ENCODE measurements at regions not wholly inside any gene's neighbourhood (a gene's known extent, or its start where the extent isn't known, plus 50 kb on each side); places are given as distances from the start of the nearest gene placed in this dataset.

DNA sequence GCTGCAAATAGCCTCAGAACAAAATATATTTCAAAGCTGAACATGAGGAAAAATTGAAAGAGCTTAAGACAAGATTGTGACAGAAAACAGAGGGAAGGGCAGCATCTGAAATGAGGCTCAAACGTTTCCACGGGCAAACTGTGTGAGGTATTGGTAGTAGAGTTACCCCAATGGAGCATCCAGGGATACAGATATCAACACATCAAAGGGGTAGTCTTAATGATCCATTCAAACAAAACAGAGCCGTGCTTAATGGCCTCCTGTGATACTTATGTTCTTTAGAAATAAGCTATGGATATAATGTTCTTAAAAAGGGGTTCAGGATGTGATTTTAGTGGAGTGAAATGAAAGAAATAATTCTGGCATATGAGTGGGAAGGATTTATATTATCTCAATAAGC is 430.3 kb upstream of the PDZRN3 start:
- H3K9me3 ChIP-seq (ENCODE audit: low read length): no peaks in the 10 kb centered on the region

DNA sequence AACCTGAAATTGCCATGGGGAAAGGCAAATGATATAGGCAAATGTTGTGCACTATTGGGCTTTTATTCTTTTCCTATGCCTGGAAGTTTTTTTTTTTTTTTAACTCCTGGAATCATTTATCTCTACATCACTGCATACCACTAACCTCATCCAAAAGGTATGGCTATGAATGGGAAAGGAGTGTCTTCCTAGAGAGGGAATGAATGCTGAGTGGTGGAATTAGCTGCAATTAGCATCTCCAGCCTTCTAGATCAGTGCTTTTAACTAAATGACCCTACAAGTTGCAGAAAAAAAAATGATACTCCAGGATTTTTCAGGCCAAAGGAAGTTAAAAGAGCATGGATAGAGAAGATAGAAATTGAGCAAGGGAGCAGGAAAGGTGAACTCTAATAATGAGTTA is 429.8 kb upstream of the PDZRN3 start:
- H3K4me1 ChIP-seq (ENCODE audit: insufficient read depth, low read length): peaks cover 6% of the 10 kb centered on the region
- no peaks in the 10 kb centered on the region for H3K36me3 ChIP-seq (ENCODE audit: insufficient read depth, low read length)
- H3K27me3 ChIP-seq (ENCODE audit: insufficient read depth, low read length): no peaks in the 10 kb centered on the region
- no peak overlapping the region for H2AFZ ChIP-seq (ENCODE audit: low read depth, low read length)
- no peaks in the 10 kb centered on the region for H3K9me3 ChIP-seq (ENCODE audit: low read length)
- H3K4me3 ChIP-seq (ENCODE audit: low read length): no peak overlapping the region

More for the DNA sequence above, 430.3 kb upstream of the PDZRN3 start:
- Histone ChIP-seq H2AFZ (ENCODE audit: low read depth, low read length) (no peak overlapping the region), H3K4me3 (ENCODE audit: low read length) (no peak overlapping the region), H3K4me1 (ENCODE audit: insufficient read depth, low read length) (peaks cover 6% of the 10 kb centered on the region), H3K27me3 (ENCODE audit: insufficient read depth, low read length) (no peaks in the 10 kb centered on the region), H3K36me3 (ENCODE audit: insufficient read depth, low read length) (no peaks in the 10 kb centered on the region)

DNA sequence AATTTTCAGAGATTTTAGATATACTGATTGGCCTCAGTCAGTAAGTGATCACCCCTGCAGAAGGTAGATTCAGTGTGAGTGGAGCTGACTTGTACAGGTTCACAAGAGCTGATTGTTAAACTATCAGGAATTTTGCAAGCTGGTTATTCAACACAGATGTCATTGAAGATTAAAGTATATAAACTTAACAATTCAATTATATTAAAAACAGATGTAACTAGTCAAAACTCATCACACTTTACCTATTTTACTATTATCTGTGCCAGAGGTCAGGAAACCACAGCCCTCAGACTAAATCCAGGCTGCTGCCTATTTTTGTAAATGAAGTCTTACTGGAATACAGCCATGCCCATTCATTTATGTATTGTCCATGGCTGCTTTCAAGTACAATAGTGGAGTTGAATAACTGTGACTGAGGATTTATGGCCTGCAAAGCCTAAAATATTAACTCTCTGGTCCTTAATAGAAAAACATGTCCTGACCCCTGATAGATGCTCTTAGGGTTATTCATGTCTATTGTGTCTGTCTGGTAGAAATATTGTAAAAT is 429.3 kb upstream of the PDZRN3 start:
- H2AFZ ChIP-seq (ENCODE audit: low read depth, low read length): no peak overlapping the region
- peaks cover 6% of the 10 kb centered on the region for H3K4me1 ChIP-seq (ENCODE audit: insufficient read depth, low read length)
- H3K9me3 ChIP-seq (ENCODE audit: low read length): no peaks in the 10 kb centered on the region
- H3K36me3 ChIP-seq (ENCODE audit: insufficient read depth, low read length): no peaks in the 10 kb centered on the region
- H3K4me3 ChIP-seq (ENCODE audit: low read length): no peak overlapping the region
- H3K27me3 ChIP-seq (ENCODE audit: insufficient read depth, low read length): no peaks in the 10 kb centered on the region

DNA sequence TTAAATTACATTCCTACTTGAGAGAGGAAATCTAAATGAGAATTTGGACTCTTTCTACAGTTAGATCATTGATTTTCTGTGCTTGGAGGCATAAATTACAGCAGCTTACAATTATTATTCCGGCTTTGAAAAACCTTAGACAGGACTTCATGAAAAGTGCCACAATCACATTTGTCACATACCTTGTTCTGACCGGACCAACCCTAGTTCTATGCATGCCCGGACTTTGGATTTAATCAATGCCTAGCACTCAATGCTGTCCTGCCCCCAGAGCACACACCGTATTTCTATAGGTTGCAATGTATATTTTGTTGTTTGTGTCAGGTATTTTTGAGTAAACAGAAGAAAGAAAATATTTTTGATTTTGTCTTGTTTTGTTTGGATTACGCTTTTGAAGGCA is 424.7 kb upstream of the PDZRN3 start:
- Histone ChIP-seq H3K9me3 (ENCODE audit: low read length) (no peaks in the 10 kb centered on the region), H2AFZ (ENCODE audit: low read depth, low read length) (no peak overlapping the region), H3K4me1 (ENCODE audit: insufficient read depth, low read length) (peaks cover 4% of the 10 kb centered on the region), H3K36me3 (ENCODE audit: insufficient read depth, low read length) (no peaks in the 10 kb centered on the region), H3K27me3 (ENCODE audit: insufficient read depth, low read length) (no peaks in the 10 kb centered on the region), H3K4me3 (ENCODE audit: low read length) (no peak overlapping the region)

DNA sequence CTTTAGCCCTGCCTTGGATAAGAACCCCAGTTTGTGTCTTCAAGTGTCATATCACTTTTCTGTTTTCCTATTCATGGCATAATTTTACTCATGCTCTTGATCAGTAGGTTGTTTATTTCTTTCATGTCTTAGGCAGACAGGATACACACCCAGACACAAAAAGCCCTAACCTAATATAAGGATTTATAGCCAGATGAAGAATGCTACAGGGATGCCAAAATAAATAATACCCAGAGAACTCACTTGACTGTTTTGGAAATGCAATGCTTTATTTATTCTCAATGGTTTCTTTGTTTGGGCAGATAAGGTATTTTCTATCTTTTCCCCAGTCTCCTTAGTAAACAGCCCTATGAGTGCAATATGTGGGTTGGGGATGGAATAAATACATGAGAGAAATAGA is 424.0 kb upstream of the PDZRN3 start:
- no peak overlapping the region for H3K4me3 ChIP-seq (ENCODE audit: low read length)
- no peaks in the 10 kb centered on the region for H3K36me3 ChIP-seq (ENCODE audit: insufficient read depth, low read length)
- H3K9me3 ChIP-seq (ENCODE audit: low read length): no peaks in the 10 kb centered on the region
- H2AFZ ChIP-seq (ENCODE audit: low read depth, low read length): no peak overlapping the region
- H3K4me1 ChIP-seq (ENCODE audit: insufficient read depth, low read length): no peaks in the 10 kb centered on the region
- no peaks in the 10 kb centered on the region for H3K27me3 ChIP-seq (ENCODE audit: insufficient read depth, low read length)

GRCh38 chr3:74045000-74045399 is 420.3 kb upstream of the PDZRN3 start:
- H3K4me1 ChIP-seq (ENCODE audit: insufficient read depth, low read length): no peaks in the 10 kb centered on the region
- H3K27me3 ChIP-seq (ENCODE audit: insufficient read depth, low read length): no peaks in the 10 kb centered on the region
- no peaks in the 10 kb centered on the region for H3K36me3 ChIP-seq (ENCODE audit: insufficient read depth, low read length)
- no peak overlapping the region for H2AFZ ChIP-seq (ENCODE audit: low read depth, low read length)
- no peaks in the 10 kb centered on the region for H3K9me3 ChIP-seq (ENCODE audit: low read length)
- H3K4me3 ChIP-seq (ENCODE audit: low read length): no peak overlapping the region

DNA sequence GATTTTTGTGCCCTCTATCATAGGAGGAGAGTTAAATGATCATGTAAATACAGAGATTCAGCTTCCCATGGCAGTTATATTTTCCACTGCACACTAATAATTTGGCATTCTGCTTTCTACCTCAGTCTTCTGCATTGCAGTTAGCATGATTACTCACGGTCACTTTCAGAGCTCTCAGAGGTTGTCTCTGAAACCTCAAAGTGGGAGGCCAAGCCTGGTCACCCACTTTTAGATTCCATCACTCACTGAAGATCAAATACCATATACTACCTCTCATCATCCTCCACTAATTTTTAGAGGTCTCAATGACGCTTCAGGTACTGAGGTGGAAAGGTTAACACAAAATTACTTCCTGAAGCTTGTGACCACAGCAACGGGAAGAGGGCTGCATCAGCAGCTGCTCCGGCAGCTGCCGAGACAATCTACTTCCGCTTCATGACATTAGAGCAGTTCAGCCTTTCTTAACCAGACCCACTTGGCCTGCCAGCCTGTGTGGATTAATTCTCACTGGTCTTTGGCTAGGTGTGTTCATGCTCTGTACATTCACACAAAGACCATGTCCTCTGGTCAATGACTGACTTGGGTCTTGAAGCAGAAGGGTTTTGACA is 416.4 kb upstream of the PDZRN3 start:
- H3K4me1 ChIP-seq (ENCODE audit: insufficient read depth, low read length): no peaks in the 10 kb centered on the region
- no peaks in the 10 kb centered on the region for H3K9me3 ChIP-seq (ENCODE audit: low read length)

DNA sequence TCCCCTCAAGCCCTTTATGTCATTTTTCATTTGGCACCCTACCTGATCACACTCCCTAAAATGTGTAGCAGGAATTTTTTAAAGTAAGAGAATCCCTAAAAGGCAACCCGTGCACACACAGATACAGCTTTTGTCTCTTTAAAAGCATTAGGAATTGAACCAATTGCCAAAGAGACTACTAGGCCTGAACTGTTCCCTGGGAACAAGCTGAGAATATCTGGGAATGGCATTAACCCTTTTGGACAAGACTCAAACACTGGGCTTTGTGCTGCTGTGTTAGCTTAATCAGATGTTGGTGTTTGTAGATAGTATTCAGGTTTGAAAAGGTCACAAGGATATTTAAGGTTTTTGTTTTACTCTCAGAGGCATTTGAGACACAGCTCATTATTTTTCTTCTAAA is 414.4 kb upstream of the PDZRN3 start:
- no peaks in the 10 kb centered on the region for H3K4me1 ChIP-seq (ENCODE audit: insufficient read depth, low read length)
- H3K9me3 ChIP-seq (ENCODE audit: low read length): no peaks in the 10 kb centered on the region
- H2AFZ ChIP-seq (ENCODE audit: low read depth, low read length): no peak overlapping the region
- no peaks in the 10 kb centered on the region for H3K27me3 ChIP-seq (ENCODE audit: insufficient read depth, low read length)
- H3K4me3 ChIP-seq (ENCODE audit: low read length): no peak overlapping the region
- no peaks in the 10 kb centered on the region for H3K36me3 ChIP-seq (ENCODE audit: insufficient read depth, low read length)

More for the DNA sequence above, 416.4 kb upstream of the PDZRN3 start:
- H3K27me3 ChIP-seq (ENCODE audit: insufficient read depth, low read length): no peaks in the 10 kb centered on the region
- H2AFZ ChIP-seq (ENCODE audit: low read depth, low read length): no peak overlapping the region
- H3K4me3 ChIP-seq (ENCODE audit: low read length): no peak overlapping the region
- no peaks in the 10 kb centered on the region for H3K36me3 ChIP-seq (ENCODE audit: insufficient read depth, low read length)

GRCh38 chr3:74036568-74036967 is 411.8 kb upstream of the PDZRN3 start:
- no peak overlapping the region for H3K4me3 ChIP-seq (ENCODE audit: low read length)

GRCh38 chr3:74036102-74036501 is 411.4 kb upstream of the PDZRN3 start:
- Histone ChIP-seq H2AFZ (ENCODE audit: low read depth, low read length) (no peak overlapping the region), H3K4me3 (ENCODE audit: low read length) (no peak overlapping the region), H3K27me3 (ENCODE audit: insufficient read depth, low read length) (no peaks in the 10 kb centered on the region), H3K36me3 (ENCODE audit: insufficient read depth, low read length) (no peaks in the 10 kb centered on the region), H3K4me1 (ENCODE audit: insufficient read depth, low read length) (no peaks in the 10 kb centered on the region), H3K9me3 (ENCODE audit: low read length) (no peaks in the 10 kb centered on the region)

More at GRCh38 chr3:74036568-74036967, 411.8 kb upstream of the PDZRN3 start:
- H3K36me3 ChIP-seq (ENCODE audit: insufficient read depth, low read length): no peaks in the 10 kb centered on the region
- H3K9me3 ChIP-seq (ENCODE audit: low read length): no peaks in the 10 kb centered on the region
- H3K4me1 ChIP-seq (ENCODE audit: insufficient read depth, low read length): no peaks in the 10 kb centered on the region
- no peak overlapping the region for H2AFZ ChIP-seq (ENCODE audit: low read depth, low read length)
- H3K27me3 ChIP-seq (ENCODE audit: insufficient read depth, low read length): no peaks in the 10 kb centered on the region

- no peaks in the 10 kb centered on the region for H3K9me3 ChIP-seq (ENCODE audit: low read length)
- H3K4me3 ChIP-seq (ENCODE audit: low read length): no peak overlapping the region
- no peaks in the 10 kb centered on the region for H3K4me1 ChIP-seq (ENCODE audit: insufficient read depth, low read length)
- H3K36me3 ChIP-seq (ENCODE audit: insufficient read depth, low read length): no peaks in the 10 kb centered on the region
- H2AFZ ChIP-seq (ENCODE audit: low read depth, low read length): no peak overlapping the region
- no peaks in the 10 kb centered on the region for H3K27me3 ChIP-seq (ENCODE audit: insufficient read depth, low read length)
Observed at GRCh38 chr3:74033806-74034205, 409.1 kb upstream of the PDZRN3 start.

GRCh38 chr3:74033381-74033780 is 408.6 kb upstream of the PDZRN3 start:
- Histone ChIP-seq H3K4me3 (ENCODE audit: low read length) (no peak overlapping the region), H3K27me3 (ENCODE audit: insufficient read depth, low read length) (no peaks in the 10 kb centered on the region), H3K9me3 (ENCODE audit: low read length) (no peaks in the 10 kb centered on the region), H3K36me3 (ENCODE audit: insufficient read depth, low read length) (no peaks in the 10 kb centered on the region), H2AFZ (ENCODE audit: low read depth, low read length) (no peak overlapping the region), H3K4me1 (ENCODE audit: insufficient read depth, low read length) (no peaks in the 10 kb centered on the region)

- Histone ChIP-seq H2AFZ (ENCODE audit: low read depth, low read length) (no peak overlapping the region), H3K27me3 (ENCODE audit: insufficient read depth, low read length) (no peaks in the 10 kb centered on the region), H3K36me3 (ENCODE audit: insufficient read depth, low read length) (no peaks in the 10 kb centered on the region), H3K9me3 (ENCODE audit: low read length) (no peaks in the 10 kb centered on the region), H3K4me1 (ENCODE audit: insufficient read depth, low read length) (no peaks in the 10 kb centered on the region), H3K4me3 (ENCODE audit: low read length) (no peak overlapping the region)
Observed at GRCh38 chr3:74027121-74027520, 402.4 kb upstream of the PDZRN3 start.

DNA sequence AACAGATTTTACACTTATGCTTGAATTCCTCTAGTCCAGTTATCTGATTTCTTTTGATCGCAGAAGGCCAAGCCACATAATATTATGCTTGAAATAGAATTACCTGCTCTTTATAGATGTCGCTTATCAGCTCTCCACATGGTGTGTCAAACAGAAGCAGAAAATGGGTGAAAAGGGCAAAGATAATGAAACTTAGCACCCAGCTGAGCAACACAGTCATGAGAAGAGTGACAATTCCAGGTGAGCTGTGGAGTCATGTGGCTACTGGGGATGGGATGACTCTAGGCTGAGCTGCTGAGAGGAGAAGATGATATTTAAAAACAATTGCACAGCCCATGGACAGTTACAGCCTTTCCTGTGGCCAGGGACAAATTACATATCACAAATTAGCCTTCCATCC is 398.7 kb upstream of the PDZRN3 start:
- no peak overlapping the region for H2AFZ ChIP-seq (ENCODE audit: low read depth, low read length)
- no peaks in the 10 kb centered on the region for H3K27me3 ChIP-seq (ENCODE audit: insufficient read depth, low read length)
- no peaks in the 10 kb centered on the region for H3K9me3 ChIP-seq (ENCODE audit: low read length)
- H3K4me3 ChIP-seq (ENCODE audit: low read length): no peak overlapping the region
- no peaks in the 10 kb centered on the region for H3K4me1 ChIP-seq (ENCODE audit: insufficient read depth, low read length)
- H3K36me3 ChIP-seq (ENCODE audit: insufficient read depth, low read length): no peaks in the 10 kb centered on the region

Data from neuron (in vitro differentiated cells).